WTC11 (cell line): ENCODE measurements at regions not wholly inside any gene's neighbourhood (a gene's known extent, or its start where the extent isn't known, plus 50 kb on each side); places are given as distances from the start of the nearest gene placed in this dataset.
A peak's percentile ranks its signal among the peaks of the same experiment; 100 is the strongest.

Source experiments
- ATAC-seq: fragments of 200-7000 bp; cut with Tn5 transposase; 2 replicates; pipeline ENCODE4 v1.10.0; 2021; ENCODE audit warnings: mild to moderate bottlenecking, moderate library complexity
- CTCF ChIA-PET: fragments of 300-600 bp; sonication (Branson Sonifier 250); formaldehyde crosslinking; loops from one replicate; lab custom pipeline; 2021; ENCODE audit warnings: antibody characterized with exemption; lab: Charles Lee
- POLR2A ChIA-PET: fragments of 350-600 bp; sonication (Branson Sonifier 250); formaldehyde crosslinking; loops from one replicate; lab custom pipeline; 2021; ENCODE audit warnings: antibody characterized with exemption; lab: Charles Lee
- DNase-seq: peaks from one replicate; pipeline ENCODE4 v3.0.0; 2021; ENCODE audit warnings: low spot score
- H3K27ac Mint-ChIP-seq: 2 replicates; pipeline ENCODE4 v1.8.0; 2021; ENCODE audit warnings: mixed read lengths
- H3K27me3 Mint-ChIP-seq: 2 replicates; pipeline ENCODE4 v1.8.0; 2021; ENCODE audit warnings: low read depth, mild to moderate bottlenecking, moderate library complexity, mixed read lengths
- H3K36me3 Mint-ChIP-seq: 2 replicates; pipeline ENCODE4 v1.8.0; 2021; ENCODE audit warnings: mixed read lengths
- H3K4me1 Mint-ChIP-seq: 2 replicates; pipeline ENCODE4 v1.8.0; 2022; ENCODE audit warnings: mixed read lengths
- H3K4me3 Mint-ChIP-seq: 2 replicates; pipeline ENCODE4 v1.8.0; 2021; ENCODE audit warnings: mild to moderate bottlenecking, moderate library complexity, mixed read lengths
- H3K9me3 Mint-ChIP-seq: 2 replicates; pipeline ENCODE4 v1.8.0; 2021; ENCODE audit warnings: mixed read lengths
- AR ChIP-seq: fragments of 250-450 bp; sonication (Bioruptor Pico); IDR thresholded peaks from 2 replicates; pipeline ENCODE4 v1.9.0; 2021; ENCODE audit warnings: mild to moderate bottlenecking
- ARID4B ChIP-seq: sonication (generic); formaldehyde crosslinking; IDR thresholded peaks from 2 replicates; pipeline ENCODE4 v1.8.0; 2023; ENCODE audit warnings: missing genetic modification reagents, mild to moderate bottlenecking, borderline replicate concordance
- ATF2 ChIP-seq: sonication (generic); formaldehyde crosslinking; IDR thresholded peaks from 2 replicates; pipeline ENCODE4 v1.8.1; 2022; ENCODE audit warnings: low read depth, missing genetic modification reagents, borderline replicate concordance
- ATF3 ChIP-seq: sonication (generic); formaldehyde crosslinking; conservative IDR thresholded peaks from 2 replicates; pipeline ENCODE4 v1.8.1; 2022; ENCODE audit warnings: mild to moderate bottlenecking, missing genetic modification reagents
- CDX4 ChIP-seq: fragments of 250-450 bp; sonication (Bioruptor Pico); IDR thresholded peaks from 2 replicates; pipeline ENCODE4 v1.9.0; 2021; ENCODE audit warnings: moderate library complexity, mild to moderate bottlenecking, inconsistent platforms, borderline replicate concordance
- E2F5 ChIP-seq: sonication (generic); formaldehyde crosslinking; IDR thresholded peaks from 2 replicates; pipeline ENCODE4 v1.8.1; 2022; ENCODE audit warnings: mild to moderate bottlenecking, moderate library complexity, missing genetic modification reagents
- ETV6 ChIP-seq: sonication (generic); formaldehyde crosslinking; IDR thresholded peaks from 2 replicates; pipeline ENCODE4 v1.8.1; 2022; ENCODE audit warnings: mild to moderate bottlenecking, missing genetic modification reagents
- FOXK1 ChIP-seq: sonication (generic); formaldehyde crosslinking; IDR thresholded peaks from 2 replicates; pipeline ENCODE4 v1.8.0; 2022; ENCODE audit warnings: mild to moderate bottlenecking, moderate library complexity, missing genetic modification reagents
- FOXP1 ChIP-seq: sonication (generic); formaldehyde crosslinking; IDR thresholded peaks from 2 replicates; pipeline ENCODE4 v1.8.0; 2022; ENCODE audit warnings: missing genetic modification reagents, mild to moderate bottlenecking, moderate library complexity, borderline replicate concordance
- HMGXB4 ChIP-seq: sonication (generic); formaldehyde crosslinking; IDR thresholded peaks from 2 replicates; pipeline ENCODE4 v1.8.1; 2023; ENCODE audit warnings: mild to moderate bottlenecking, moderate library complexity, missing genetic modification reagents
- NFYB ChIP-seq: sonication (generic); formaldehyde crosslinking; conservative IDR thresholded peaks from 2 replicates; pipeline ENCODE4 v1.8.0; 2022; ENCODE audit warnings: low read depth, missing genetic modification reagents
- NR1H2 ChIP-seq: sonication (generic); formaldehyde crosslinking; IDR thresholded peaks from 2 replicates; pipeline ENCODE4 v1.9.0; 2021; ENCODE audit warnings: mild to moderate bottlenecking, moderate library complexity, missing genetic modification reagents
- NR3C1 ChIP-seq: sonication (generic); formaldehyde crosslinking; conservative IDR thresholded peaks from 2 replicates; pipeline ENCODE4 v1.8.1; 2023; ENCODE audit warnings: low read depth, mild to moderate bottlenecking, missing genetic modification reagents
- PRRX2 ChIP-seq: fragments of 250-450 bp; sonication (Bioruptor Pico); IDR thresholded peaks from 2 replicates; pipeline ENCODE4 v1.8.0; 2021; ENCODE audit warnings: mild to moderate bottlenecking
- TEAD1 ChIP-seq: sonication (generic); formaldehyde crosslinking; IDR thresholded peaks from 2 replicates; pipeline ENCODE4 v1.8.0; 2022; ENCODE audit warnings: mild to moderate bottlenecking, missing genetic modification reagents
- TEAD4 ChIP-seq: sonication (generic); formaldehyde crosslinking; IDR thresholded peaks from 2 replicates; pipeline ENCODE4 v1.8.0; 2022; ENCODE audit warnings: mild to moderate bottlenecking, missing genetic modification reagents
- ZBTB43 ChIP-seq: sonication (generic); formaldehyde crosslinking; IDR thresholded peaks from 2 replicates; pipeline ENCODE4 v1.8.1; 2023; ENCODE audit warnings: mild to moderate bottlenecking, missing genetic modification reagents
- ZNF121 ChIP-seq: sonication (generic); formaldehyde crosslinking; IDR thresholded peaks from 2 replicates; pipeline ENCODE4 v1.8.0; 2023; ENCODE audit warnings: missing genetic modification reagents
- ZNF425 ChIP-seq: fragments of 250-450 bp; sonication (Bioruptor Pico); conservative IDR thresholded peaks from 2 replicates; pipeline ENCODE4 v1.9.0; 2021; ENCODE audit warnings: mild to moderate bottlenecking

- Mint-ChIP-seq H3K27ac (peak overlapping the region; percentile 96), H3K4me1 (peaks cover 67% of the 10 kb centered on the region), H3K36me3 (no peaks in the 10 kb centered on the region), H3K27me3 (peaks cover 75% of the 10 kb centered on the region), H3K4me3 (peak overlapping the region; percentile 82), H3K9me3 (no peaks in the 10 kb centered on the region)
- peak; percentile 91 for DNase-seq
- POLR2A ChIA-PET: interaction anchor here (0.7 to 1.1 kb wide), 4 partner anchors 176 to 368 kb away, joined by 3 to 8 read pairs (median 4); partner anchors contain the start of gene SPRED1
- ATAC-seq: peak; percentile 93
- CTCF ChIA-PET: interaction anchor here (0.6 to 1.5 kb wide), 4 partner anchors 13 to 837 kb away, joined by 3 to 10 read pairs (median 6); partner anchors contain the start of gene RASGRP1
- TF ChIP-seq ATF3 (CRISPR knock-in tag) (no peak), NR1H2 (no peak), ZBTB43 (CRISPR knock-in tag) (0 out of 2 replicates have a peak, but pooled peaks have one; percentile 40), HMGXB4 (CRISPR knock-in tag) (peak; percentile 92), ETV6 (peak; percentile 45; the same call in 1 of the 2 replicates), ZNF425 (CRISPR knock-in tag) (no peak), PRRX2 (no peak), ATF2 (CRISPR knock-in tag) (no peak), TEAD1 (CRISPR knock-in tag) (peak; percentile 74; the same call in 1 of the 2 replicates), TEAD4 (no peak), AR (CRISPR knock-in tag) (no peak), E2F5 (CRISPR knock-in tag) (peak; percentile 84; the same call in 1 of the 2 replicates), CDX4 (no peak), FOXP1 (peak; percentile 26; the same call in 1 of the 2 replicates), ARID4B (CRISPR knock-in tag) (no peak), NFYB (CRISPR knock-in tag) (no peak), ZNF121 (CRISPR knock-in tag) (no peak), FOXK1 (CRISPR knock-in tag) (peak; percentile 62; the same call in 1 of the 2 replicates), NR3C1 (CRISPR knock-in tag) (no peak)
Observed at GRCh38 chr15:38072348-38073177, 138.1 kb downstream of the TMCO5A start.
